22Rv1 (cell line): ENCODE measurements at regions not wholly inside any gene's neighbourhood (a gene's known extent, or its start where the extent isn't known, plus 50 kb on each side); places are given as distances from the start of the nearest gene placed in this dataset.

Experiments used
- CTCF ChIP-seq: fragments of 450-650 bp; IDR thresholded peaks from 2 replicates; pipeline ENCODE4 v1.5.1; 2017; ENCODE audit warnings: mild to moderate bottlenecking
- ZFX ChIP-seq: fragments of 450-650 bp; IDR thresholded peaks from 2 replicates; pipeline ENCODE4 v1.6.1; 2017; ENCODE audit warnings: antibody characterized with exemption, borderline replicate concordance

GRCh38 chr14:53796734-53797133, 159.9 kb downstream of the BMP4 start:
- TF ChIP-seq CTCF (no peak), ZFX (no peak)
